GM19238 (cell line): ENCODE measurements at regions not wholly inside any gene's neighbourhood (a gene's known extent, or its start where the extent isn't known, plus 50 kb on each side); places are given as distances from the start of the nearest gene placed in this dataset.
"Not testable (repeated sequence)": the region's sequence is repeated elsewhere in the genome, so short reads cannot be mapped to it uniquely, and the experiment has no call there.

ENCODE experiments used
- DNase-seq: peaks from one replicate; pipeline ENCODE4 v3.0.0; 2011; ENCODE audit warnings: low spot score; ENCODE audit not compliant: insufficient read length

GRCh38 chr3:70646635-70647034, 334.2 kb upstream of the MDFIC2 start:
- DNase-seq: no peak

DNA sequence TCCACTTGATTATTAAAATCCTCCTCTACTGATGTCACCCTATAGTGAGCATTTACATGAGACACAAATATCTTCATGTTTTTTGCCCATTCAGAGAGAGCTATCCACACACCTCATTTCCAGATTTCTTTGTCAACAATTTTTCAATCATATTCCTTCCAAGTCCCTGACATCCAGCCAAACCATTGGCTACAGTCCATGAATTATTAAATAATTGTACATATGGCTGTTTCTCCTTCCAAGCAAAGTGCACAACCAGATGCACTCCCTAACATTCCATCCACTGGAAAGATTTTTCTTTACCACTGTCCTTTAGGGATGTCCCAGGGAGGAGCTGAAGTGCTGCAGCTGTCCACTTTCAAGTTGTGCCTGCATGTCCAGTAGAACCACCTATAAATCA, 328.0 kb upstream of the MDFIC2 start:
- no peak for DNase-seq

GRCh38 chr3:70635301-70635700, 322.9 kb upstream of the MDFIC2 start:
- no peak for DNase-seq

- DNase-seq: no peak
Observed at GRCh38 chr3:70631716-70632307, 319.4 kb upstream of the MDFIC2 start.

- DNase-seq: no peak
Observed at GRCh38 chr3:70621451-70621850, 309.0 kb upstream of the MDFIC2 start.

DNA sequence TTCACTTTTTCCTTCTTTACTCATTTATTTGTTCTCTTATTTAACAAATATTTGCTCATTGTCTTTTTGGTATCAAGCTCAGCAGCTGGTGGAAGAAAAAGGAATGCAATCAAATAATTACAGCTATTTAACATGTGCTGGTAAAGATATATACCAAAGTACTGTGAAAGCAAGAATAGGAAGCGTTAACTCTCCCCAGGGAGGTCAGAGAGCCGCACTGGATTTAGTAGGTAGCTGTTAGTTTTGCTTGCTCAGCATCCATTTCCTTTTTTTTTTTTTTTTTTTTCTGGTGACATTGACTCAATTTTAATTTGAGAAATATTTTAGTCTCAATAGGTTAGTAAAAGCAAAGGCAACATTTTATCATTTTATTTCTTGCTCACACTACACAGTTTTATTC, 308.5 kb upstream of the MDFIC2 start:
- no peak for DNase-seq

- DNase-seq: no peak
Observed at GRCh38 chr3:70620367-70620766, 307.9 kb upstream of the MDFIC2 start.

GRCh38 chr3:70618151-70618550, 305.7 kb upstream of the MDFIC2 start:
- no peak for DNase-seq

GRCh38 chr3:70617349-70617748, 304.9 kb upstream of the MDFIC2 start:
- DNase-seq: not testable (repeated sequence)

DNA sequence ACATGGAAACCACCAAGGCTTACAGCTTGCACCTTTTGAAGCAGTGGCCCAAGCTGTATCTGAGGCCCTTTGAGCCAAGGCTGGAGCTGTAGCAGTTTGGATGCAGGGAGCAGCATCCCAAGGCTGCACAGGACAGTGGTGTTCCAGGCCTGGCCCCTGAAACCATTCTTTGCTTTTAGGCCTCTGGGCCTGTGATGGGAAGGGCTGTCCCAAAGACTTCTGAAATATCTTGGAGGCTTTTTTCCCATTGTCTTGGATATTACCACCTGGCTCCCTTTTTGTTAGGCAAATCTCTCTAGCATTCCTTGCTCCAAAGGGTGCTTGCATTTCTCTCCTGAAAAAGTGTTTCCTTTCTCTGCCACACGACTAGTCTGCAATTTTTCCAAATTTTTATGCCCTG, 302.8 kb upstream of the MDFIC2 start:
- no peak for DNase-seq

DNA sequence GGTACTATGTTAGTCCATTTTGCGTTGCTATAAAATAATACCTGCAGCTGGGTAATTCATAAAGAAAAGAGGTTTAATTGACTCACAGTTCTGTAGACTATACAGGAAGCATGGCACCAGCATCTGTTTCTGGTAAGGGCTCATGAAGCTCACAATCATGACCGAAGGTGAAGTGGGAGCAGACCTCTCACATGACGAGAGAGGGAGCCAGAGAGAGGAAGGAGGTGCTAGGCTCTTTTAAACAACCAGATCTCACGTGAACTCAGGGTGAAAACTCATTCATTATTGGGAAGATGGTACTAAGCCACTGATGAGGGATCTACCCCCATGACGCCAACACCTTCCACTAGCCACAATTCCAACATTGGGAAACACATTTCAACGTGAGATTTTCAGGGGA, 301.7 kb upstream of the MDFIC2 start:
- DNase-seq: no peak

- DNase-seq: no peak
Observed at GRCh38 chr3:70612920-70613319, 300.5 kb upstream of the MDFIC2 start.

DNA sequence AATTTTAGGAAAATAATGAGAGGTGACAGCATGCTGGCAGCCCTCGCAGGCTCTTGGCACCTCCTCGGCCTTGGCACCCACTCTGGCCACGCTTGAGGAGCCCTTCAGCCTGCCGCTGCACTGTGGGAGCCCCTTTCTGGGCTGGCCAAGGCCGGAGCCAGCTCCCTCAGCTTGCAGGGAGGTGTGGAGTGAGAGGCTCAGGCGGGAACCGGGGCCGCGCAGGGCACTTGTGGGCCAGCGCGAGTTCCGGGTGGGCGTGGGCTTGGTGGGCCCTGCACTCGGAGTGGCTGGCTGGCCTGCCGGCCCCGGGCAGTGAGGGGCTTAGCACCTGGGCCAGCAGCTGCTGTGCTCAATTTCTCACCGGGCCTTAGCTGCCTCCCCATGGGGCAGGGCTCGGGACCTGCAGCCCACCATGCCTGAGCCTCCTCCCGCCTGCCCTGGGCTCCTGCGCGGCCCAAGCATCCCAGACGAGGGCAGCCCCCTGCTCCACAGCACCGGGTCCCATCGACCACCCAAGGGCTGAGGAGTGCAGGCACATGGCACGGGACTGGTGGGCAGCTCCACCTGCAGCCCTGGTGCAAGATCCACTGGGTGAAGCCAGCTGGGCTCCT, 299.3 kb upstream of the MDFIC2 start:
- DNase-seq: not testable (repeated sequence)

- DNase-seq: no peak
Observed at GRCh38 chr3:70608434-70608833, 296.0 kb upstream of the MDFIC2 start.

DNA sequence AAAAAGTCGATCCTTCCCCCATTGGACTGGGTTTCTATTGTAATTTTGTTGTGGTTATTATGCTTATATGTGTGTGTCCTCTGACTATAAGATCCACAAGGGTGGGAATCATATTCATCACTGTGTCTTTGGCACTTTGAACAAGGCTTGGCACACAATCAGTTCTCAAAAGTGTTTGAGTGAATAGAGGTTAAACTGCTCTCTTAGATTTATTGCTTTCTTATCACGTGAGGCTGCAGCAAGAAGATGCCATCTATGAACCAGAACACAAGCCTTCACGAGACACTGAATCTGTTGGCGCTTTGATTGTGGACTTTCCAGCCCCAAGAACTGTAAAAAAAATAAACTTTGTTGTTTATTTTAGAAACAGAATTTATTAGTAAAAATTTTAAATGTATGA, 295.0 kb upstream of the MDFIC2 start:
- DNase-seq: no peak

DNA sequence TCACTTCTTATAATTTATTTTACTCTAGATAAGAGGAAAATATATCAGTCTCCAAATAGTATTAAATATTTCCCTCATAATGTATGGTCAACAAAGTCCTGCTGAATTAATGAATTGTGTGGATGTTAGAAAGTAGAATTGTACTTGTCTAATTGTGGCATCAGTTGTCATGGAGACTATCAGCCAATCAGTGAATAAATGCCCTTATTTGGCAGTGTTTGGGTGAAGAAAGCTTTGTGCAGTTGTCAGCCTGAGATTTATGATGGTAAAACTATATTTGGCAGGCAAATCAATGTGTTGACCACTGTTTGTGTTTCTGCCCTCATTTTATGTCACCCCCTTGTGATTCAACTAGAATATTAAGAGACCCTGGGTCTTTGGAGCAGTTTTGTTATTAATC, 293.6 kb upstream of the MDFIC2 start:
- no peak for DNase-seq

GRCh38 chr3:70603103-70603502, 290.7 kb upstream of the MDFIC2 start:
- no peak for DNase-seq

DNA sequence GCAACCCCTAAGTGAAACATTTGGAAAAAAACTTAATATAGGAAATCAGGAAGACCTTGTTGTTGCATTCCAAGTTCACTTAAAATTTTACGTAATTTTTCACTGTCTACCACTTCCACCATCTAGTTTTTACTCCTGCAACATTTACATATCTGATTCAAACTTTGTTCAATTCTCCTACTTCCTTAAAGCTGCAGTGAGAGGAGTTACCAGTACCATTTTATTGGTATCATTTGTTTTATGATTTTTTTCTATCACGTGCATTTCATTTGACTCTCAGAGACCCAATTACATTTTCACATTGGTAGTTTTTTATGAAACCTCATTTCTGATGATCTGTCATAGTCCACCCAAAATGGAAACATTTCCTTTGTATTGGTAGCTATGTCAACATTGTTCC, 284.9 kb upstream of the MDFIC2 start:
- no peak for DNase-seq

- DNase-seq: no peak
Observed at GRCh38 chr3:70583682-70584081, 271.2 kb upstream of the MDFIC2 start.

GRCh38 chr3:70582803-70583202, 270.4 kb upstream of the MDFIC2 start:
- no peak for DNase-seq

DNA sequence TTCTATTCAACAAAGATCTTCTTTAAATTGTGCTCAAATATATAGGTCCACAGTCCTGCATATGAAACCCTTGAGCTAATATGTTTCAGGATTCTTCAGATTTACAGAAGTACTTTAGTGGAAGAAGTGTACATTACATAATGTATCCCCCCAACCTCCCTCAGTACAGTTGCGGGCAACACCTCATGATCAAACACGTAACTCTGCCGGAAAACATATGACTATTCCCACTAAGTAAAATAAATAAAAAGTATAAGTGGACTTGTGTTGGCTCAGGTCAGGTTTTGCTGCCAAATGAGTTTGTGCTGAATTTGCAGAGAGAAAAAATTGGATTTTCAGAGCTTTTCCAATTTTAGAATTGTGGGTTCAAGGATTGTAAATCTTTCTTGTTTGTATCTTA, 267.6 kb upstream of the MDFIC2 start:
- DNase-seq: no peak

- no peak for DNase-seq
Observed at GRCh38 chr3:70571696-70572095, 259.3 kb upstream of the MDFIC2 start.

- DNase-seq: no peak
Observed at GRCh38 chr3:70570584-70570983, 258.1 kb upstream of the MDFIC2 start.

- no peak for DNase-seq
Observed at GRCh38 chr3:70568626-70569025, 256.2 kb upstream of the MDFIC2 start.
